HG02759 (cell line): ENCODE measurements at regions not wholly inside any gene's neighbourhood (a gene's known extent, or its start where the extent isn't known, plus 50 kb on each side); places are given as distances from the start of the nearest gene placed in this dataset.
"Not testable (repeated sequence)": the region's sequence is repeated elsewhere in the genome, so short reads cannot be mapped to it uniquely, and the experiment has no call there.

Experiments
- ATAC-seq: cut with Tn5 transposase; IDR thresholded peaks from one replicate; pipeline ENCODE4 v1.9.1; 2021; ENCODE audit warnings: mild to moderate bottlenecking, moderate library complexity; ENCODE audit not compliant: unreplicated experiment

GRCh38 chr16:16559179-16559740 lies 180.3 kb downstream of the NPIPA7 start:
- not testable (repeated sequence) for ATAC-seq

- ATAC-seq: not testable (repeated sequence)
Observed at GRCh38 chr16:16561532-16561931, 182.6 kb downstream of the NPIPA7 start.

DNA sequence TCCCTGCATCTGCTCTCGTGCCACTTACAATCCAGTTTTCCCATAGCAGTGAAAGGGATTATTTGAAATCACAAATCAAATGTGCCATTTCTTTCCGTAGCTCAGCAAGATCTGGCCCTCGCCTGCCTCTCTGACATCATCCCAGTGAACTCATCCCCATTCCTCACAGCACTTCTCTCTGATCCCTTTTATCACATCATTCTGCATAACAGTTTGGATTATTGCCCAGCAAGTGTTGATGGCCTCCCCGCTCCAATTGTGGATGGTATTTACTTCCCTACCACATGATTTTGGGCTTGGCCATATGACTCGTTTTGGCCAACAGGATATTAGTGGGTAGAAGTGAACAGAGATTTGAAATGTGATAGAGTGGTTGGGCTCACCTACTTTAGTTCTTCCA lies 185.0 kb downstream of the NPIPA7 start:
- not testable (repeated sequence) for ATAC-seq

- not testable (repeated sequence) for ATAC-seq
Observed at GRCh38 chr16:16565326-16565725, 186.4 kb downstream of the NPIPA7 start.

GRCh38 chr16:16570055-16570454 lies 191.1 kb downstream of the NPIPA7 start:
- not testable (repeated sequence) for ATAC-seq

DNA sequence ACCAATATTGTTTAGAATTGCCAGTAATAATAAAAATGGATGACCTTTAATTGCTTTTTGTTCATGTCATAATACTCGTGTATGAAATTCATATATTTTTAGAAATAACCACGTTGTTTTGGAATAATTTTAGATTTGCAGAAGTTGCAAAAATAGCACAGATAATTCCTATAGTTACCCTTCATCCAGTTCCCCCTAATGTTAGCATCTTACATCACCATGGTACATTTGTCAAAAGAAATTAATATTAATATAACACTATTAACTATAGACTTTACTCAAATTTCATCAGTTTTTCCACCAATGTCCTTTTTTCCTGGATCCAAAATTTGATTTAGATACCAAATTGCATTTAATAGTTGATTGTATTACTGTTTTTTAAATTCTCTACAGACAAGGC lies 191.9 kb downstream of the NPIPA7 start:
- ATAC-seq: not testable (repeated sequence)

- not testable (repeated sequence) for ATAC-seq
Observed at GRCh38 chr16:16572130-16572774, 193.3 kb downstream of the NPIPA7 start.

GRCh38 chr16:16577062-16577461 lies 198.1 kb downstream of the NPIPA7 start:
- ATAC-seq: not testable (repeated sequence)

GRCh38 chr16:16578701-16579100 lies 199.8 kb downstream of the NPIPA7 start:
- no peak for ATAC-seq

- not testable (repeated sequence) for ATAC-seq
Observed at GRCh38 chr16:16582916-16583315, 204.0 kb downstream of the NPIPA7 start.

- not testable (repeated sequence) for ATAC-seq
Observed at GRCh38 chr16:16586073-16586651, 207.2 kb downstream of the NPIPA7 start.

GRCh38 chr16:16586969-16587368 lies 208.0 kb downstream of the NPIPA7 start:
- ATAC-seq: not testable (repeated sequence)

DNA sequence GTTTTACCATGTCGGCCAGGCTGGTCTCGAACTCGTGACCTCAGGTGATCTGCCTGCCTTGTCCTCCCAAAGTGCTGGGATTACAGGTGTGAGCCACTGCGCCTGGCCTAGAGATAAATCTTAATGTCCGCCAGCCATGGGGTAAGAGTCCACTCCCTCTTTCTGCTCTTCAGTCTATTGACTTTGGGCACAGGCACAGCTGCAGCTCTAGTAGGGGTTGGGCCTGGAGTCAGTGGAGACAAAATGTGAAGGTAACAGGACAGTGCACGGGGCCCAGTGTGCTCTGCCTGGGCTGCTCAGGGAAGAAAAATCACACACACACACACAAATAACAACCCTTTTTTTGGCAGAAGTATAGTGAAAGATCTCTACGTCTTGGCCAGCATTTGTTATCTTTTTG lies 209.5 kb downstream of the NPIPA7 start:
- not testable (repeated sequence) for ATAC-seq

DNA sequence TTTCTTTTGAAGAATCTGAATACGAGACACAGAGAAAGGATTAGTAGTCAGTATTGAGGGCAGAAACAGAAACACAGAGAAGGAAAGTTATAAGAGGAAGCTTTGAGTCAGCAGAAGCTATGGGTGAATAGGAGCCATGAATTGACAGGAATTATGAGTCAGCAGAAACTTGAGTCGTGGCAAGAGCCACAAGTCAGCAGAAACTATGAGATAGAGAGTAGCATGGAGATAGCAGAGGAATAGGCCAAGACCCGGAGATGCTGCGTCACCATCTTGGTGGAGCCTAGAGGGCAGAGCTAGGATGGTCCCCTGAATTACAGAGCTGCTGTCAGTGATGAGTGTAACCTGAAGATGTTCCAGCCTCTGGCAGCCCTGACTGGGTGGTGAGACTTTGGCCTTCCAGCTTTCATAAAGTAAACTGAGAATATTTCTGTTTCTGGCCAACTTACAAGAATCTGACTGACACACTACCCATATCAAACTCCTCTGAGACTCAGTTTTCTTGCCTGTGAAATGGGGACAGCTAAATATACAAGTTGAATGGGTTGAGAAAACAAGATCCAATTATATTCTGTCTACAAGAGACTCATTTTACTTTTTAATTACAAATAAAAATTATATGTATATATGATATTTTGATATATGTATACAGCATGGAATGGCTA lies 211.8 kb downstream of the NPIPA7 start:
- ATAC-seq: peak; percentile 51

GRCh38 chr16:16593156-16593863 lies 214.4 kb downstream of the NPIPA7 start:
- ATAC-seq: not testable (repeated sequence)

GRCh38 chr16:16595029-16595718 lies 216.2 kb downstream of the NPIPA7 start:
- ATAC-seq: peak; percentile 58

- ATAC-seq: not testable (repeated sequence)
Observed at GRCh38 chr16:16601239-16601638, 222.3 kb downstream of the NPIPA7 start.

DNA sequence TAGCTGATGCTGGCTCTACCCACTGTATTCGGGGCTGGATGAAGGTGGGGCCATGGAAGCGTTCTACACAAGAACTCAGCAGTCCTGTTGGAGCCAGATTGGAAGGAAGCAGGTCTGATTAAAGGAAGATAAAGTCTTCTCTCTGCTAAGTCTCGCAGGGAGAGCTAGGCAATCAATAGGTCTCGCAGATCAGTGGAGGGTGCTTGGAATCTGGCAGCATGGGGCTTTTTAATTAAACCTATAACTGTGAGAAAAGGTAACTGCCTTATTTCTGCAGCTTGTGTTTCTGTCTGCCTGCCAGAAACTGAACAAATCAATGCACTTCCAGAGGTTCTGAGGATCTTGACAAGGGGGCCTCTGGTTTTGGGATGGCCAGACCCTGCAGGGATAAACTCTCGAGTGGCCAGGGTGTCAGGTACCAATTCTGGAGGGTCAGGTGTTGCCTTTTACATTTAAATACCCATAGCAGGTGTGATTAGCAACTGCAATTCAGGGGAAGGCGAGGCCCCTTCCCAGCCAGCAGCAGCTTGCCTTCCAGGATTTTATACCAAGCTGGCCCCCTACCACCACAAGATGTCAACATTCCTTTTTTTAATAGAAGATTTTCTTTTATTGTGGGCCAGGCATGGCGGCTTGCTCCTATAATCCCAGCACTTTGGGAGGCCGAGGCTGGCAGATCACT lies 228.6 kb downstream of the NPIPA7 start:
- not testable (repeated sequence) for ATAC-seq

DNA sequence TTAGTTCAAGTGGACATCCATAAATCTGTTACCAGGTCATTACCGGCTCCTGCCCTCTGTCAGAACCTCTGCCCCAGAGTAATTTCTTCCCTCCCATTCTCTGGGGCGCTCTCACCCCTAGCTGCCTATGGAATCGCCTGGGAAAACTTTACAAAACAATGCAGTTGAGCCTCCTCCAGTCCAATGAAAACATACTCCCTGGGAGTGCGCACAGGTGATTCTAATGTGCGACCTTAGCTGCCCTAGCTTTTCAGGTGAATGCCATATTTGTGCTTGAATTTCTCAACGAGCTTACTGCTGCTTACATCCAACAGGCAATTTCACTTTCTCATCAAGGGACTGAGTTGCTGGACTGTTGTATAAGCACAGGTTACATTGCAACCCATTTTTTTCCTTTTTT lies 230.7 kb downstream of the NPIPA7 start:
- ATAC-seq: not testable (repeated sequence)
